ENCODE measurements at regions not wholly inside any gene's neighbourhood (a gene's known extent, or its start where the extent isn't known, plus 50 kb on each side); places are given as distances from the start of the nearest gene placed in this dataset.

GRCh38 chr2:145729481-145729880, 1209.6 kb upstream of the ZEB2 start:
- no peak overlapping the region for H3K4me2 ChIP-seq (ENCODE audit: low read length)
- H3K4me3 Mint-ChIP-seq (ENCODE audit: unreplicated experiment): no peak overlapping the region
- H3K9me3 Mint-ChIP-seq (ENCODE audit: unreplicated experiment): no peaks in the 10 kb centered on the region
- H3K36me3 Mint-ChIP-seq (ENCODE audit: low read depth, unreplicated experiment): no peaks in the 10 kb centered on the region
- no peak overlapping the region for H2AFZ ChIP-seq (ENCODE audit: low read depth, low read length)
- no peaks in the 10 kb centered on the region for H3K79me2 ChIP-seq (ENCODE audit: insufficient read depth, low read length)
- peaks cover 7% of the 10 kb centered on the region for H3K4me1 Mint-ChIP-seq (ENCODE audit: low read depth, unreplicated experiment)
- no peak overlapping the region for H3K27ac Mint-ChIP-seq (ENCODE audit: unreplicated experiment)
- no peaks in the 10 kb centered on the region for H3K9me3 ChIP-seq (ENCODE audit: insufficient read depth, low read depth, low read length)
- no peaks in the 10 kb centered on the region for H3K4me1 ChIP-seq (ENCODE audit: insufficient read depth, low read length)
- no peaks in the 10 kb centered on the region for H3K27me3 ChIP-seq (ENCODE audit: insufficient read depth, low read length)
- H3K27ac ChIP-seq (ENCODE audit: low read depth, low read length): no peak overlapping the region
- no peaks in the 10 kb centered on the region for H4K20me1 ChIP-seq (ENCODE audit: insufficient read depth, low read length)
- no peak overlapping the region for H3K4me3 ChIP-seq (ENCODE audit: insufficient read depth, low read depth, low read length)
- no peak for FAIRE-seq
- H3K36me3 ChIP-seq (ENCODE audit: insufficient read depth, low read length): no peaks in the 10 kb centered on the region
- TF ChIP-seq EZH2 (IDR thresholded peaks at IDR 0.05; ENCODE audit: insufficient read depth, low read length) (no peak), CTCF (IDR thresholded peaks at IDR 0.05; ENCODE audit: insufficient read depth, low read depth, low read length) (no peak)
- no peak overlapping the region for H3K9ac ChIP-seq (ENCODE audit: low read length)
- no peak for DNase-seq (ENCODE audit: low read depth)
- H3K27me3 Mint-ChIP-seq (ENCODE audit: low read depth, unreplicated experiment): no peaks in the 10 kb centered on the region

- Mint-ChIP-seq H3K27ac (ENCODE audit: unreplicated experiment) (no peak overlapping the region), H3K27me3 (ENCODE audit: low read depth, unreplicated experiment) (no peaks in the 10 kb centered on the region), H3K36me3 (ENCODE audit: low read depth, unreplicated experiment) (no peaks in the 10 kb centered on the region), H3K4me1 (ENCODE audit: low read depth, unreplicated experiment) (peaks cover 8% of the 10 kb centered on the region), H3K4me3 (ENCODE audit: unreplicated experiment) (no peak overlapping the region), H3K9me3 (ENCODE audit: unreplicated experiment) (no peaks in the 10 kb centered on the region)
- Histone ChIP-seq H3K9ac (ENCODE audit: low read length) (no peak overlapping the region), H3K27me3 (ENCODE audit: insufficient read depth, low read length) (no peaks in the 10 kb centered on the region), H3K4me1 (ENCODE audit: insufficient read depth, low read length) (no peaks in the 10 kb centered on the region), H3K4me2 (ENCODE audit: low read length) (no peak overlapping the region), H3K36me3 (ENCODE audit: insufficient read depth, low read length) (no peaks in the 10 kb centered on the region), H2AFZ (ENCODE audit: low read depth, low read length) (no peak overlapping the region), H4K20me1 (ENCODE audit: insufficient read depth, low read length) (no peaks in the 10 kb centered on the region), H3K79me2 (ENCODE audit: insufficient read depth, low read length) (no peaks in the 10 kb centered on the region), H3K4me3 (ENCODE audit: insufficient read depth, low read depth, low read length) (no peak overlapping the region), H3K9me3 (ENCODE audit: insufficient read depth, low read depth, low read length) (no peaks in the 10 kb centered on the region), H3K27ac (ENCODE audit: low read depth, low read length) (no peak overlapping the region)
- no peak for FAIRE-seq
- no peak for DNase-seq (ENCODE audit: low read depth)
- TF ChIP-seq EZH2 (IDR thresholded peaks at IDR 0.05; ENCODE audit: insufficient read depth, low read length): no peak
- no peak for TF ChIP-seq CTCF (IDR thresholded peaks at IDR 0.05; ENCODE audit: insufficient read depth, low read depth, low read length)
These were observed 1208.6 kb upstream of the ZEB2 start for GRCh38 chr2:145728511-145728910.

- H3K9me3 ChIP-seq (ENCODE audit: insufficient read depth, low read depth, low read length): no peaks in the 10 kb centered on the region
- no peak for FAIRE-seq
- TF ChIP-seq EZH2 (IDR thresholded peaks at IDR 0.05; ENCODE audit: insufficient read depth, low read length): no peak
- no peak for TF ChIP-seq CTCF (IDR thresholded peaks at IDR 0.05; ENCODE audit: insufficient read depth, low read depth, low read length)
These were observed 1206.0 kb upstream of the ZEB2 start for GRCh38 chr2:145725876-145726275.

More at GRCh38 chr2:145725876-145726275, 1206.0 kb upstream of the ZEB2 start:
- H3K9me3 Mint-ChIP-seq (ENCODE audit: unreplicated experiment): no peaks in the 10 kb centered on the region
- H3K36me3 Mint-ChIP-seq (ENCODE audit: low read depth, unreplicated experiment): no peaks in the 10 kb centered on the region
- H3K4me3 ChIP-seq (ENCODE audit: insufficient read depth, low read depth, low read length): no peak overlapping the region
- H3K27ac ChIP-seq (ENCODE audit: low read depth, low read length): no peak overlapping the region
- no peaks in the 10 kb centered on the region for H3K27me3 ChIP-seq (ENCODE audit: insufficient read depth, low read length)
- no peaks in the 10 kb centered on the region for H3K27me3 Mint-ChIP-seq (ENCODE audit: low read depth, unreplicated experiment)
- H3K4me1 ChIP-seq (ENCODE audit: insufficient read depth, low read length): no peaks in the 10 kb centered on the region
- no peaks in the 10 kb centered on the region for H3K79me2 ChIP-seq (ENCODE audit: insufficient read depth, low read length)
- no peak overlapping the region for H3K4me3 Mint-ChIP-seq (ENCODE audit: unreplicated experiment)
- H3K27ac Mint-ChIP-seq (ENCODE audit: unreplicated experiment): no peak overlapping the region
- H4K20me1 ChIP-seq (ENCODE audit: insufficient read depth, low read length): no peaks in the 10 kb centered on the region
- no peak overlapping the region for H3K4me2 ChIP-seq (ENCODE audit: low read length)
- H3K4me1 Mint-ChIP-seq (ENCODE audit: low read depth, unreplicated experiment): peaks cover 8% of the 10 kb centered on the region
- H2AFZ ChIP-seq (ENCODE audit: low read depth, low read length): no peak overlapping the region
- H3K36me3 ChIP-seq (ENCODE audit: insufficient read depth, low read length): no peaks in the 10 kb centered on the region
- no peak for DNase-seq (ENCODE audit: low read depth)
- no peak overlapping the region for H3K9ac ChIP-seq (ENCODE audit: low read length)

Data from astrocyte (in vitro differentiated cells and primary cell).